ENCODE measurements at regions not wholly inside any gene's neighbourhood (a gene's known extent, or its start where the extent isn't known, plus 50 kb on each side); places are given as distances from the start of the nearest gene placed in this dataset.
"Not testable (repeated sequence)": the region's sequence is repeated elsewhere in the genome, so short reads cannot be mapped to it uniquely, and the experiment has no call there.

DNA sequence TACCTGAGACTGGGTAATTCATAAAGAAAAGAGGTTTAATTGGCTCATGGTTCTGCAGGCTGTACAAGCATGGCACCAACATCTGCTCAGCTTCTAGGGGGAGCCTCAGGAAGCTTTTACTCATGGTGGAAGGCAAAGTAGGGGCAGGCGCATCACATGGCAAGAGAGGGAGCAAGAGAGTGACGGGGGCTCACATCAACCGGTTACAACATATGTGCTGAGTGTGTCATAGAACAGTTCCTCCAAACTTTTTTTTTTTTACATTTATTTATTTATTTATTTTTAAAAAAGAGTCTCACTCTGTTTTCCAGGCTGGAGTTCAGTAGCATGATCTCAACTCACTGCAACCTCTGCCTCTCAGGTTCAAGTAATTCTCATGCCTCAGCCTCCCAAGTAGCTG lies 143.8 kb downstream of the SMIM20 start:
- TF ChIP-seq, protein P1, sequence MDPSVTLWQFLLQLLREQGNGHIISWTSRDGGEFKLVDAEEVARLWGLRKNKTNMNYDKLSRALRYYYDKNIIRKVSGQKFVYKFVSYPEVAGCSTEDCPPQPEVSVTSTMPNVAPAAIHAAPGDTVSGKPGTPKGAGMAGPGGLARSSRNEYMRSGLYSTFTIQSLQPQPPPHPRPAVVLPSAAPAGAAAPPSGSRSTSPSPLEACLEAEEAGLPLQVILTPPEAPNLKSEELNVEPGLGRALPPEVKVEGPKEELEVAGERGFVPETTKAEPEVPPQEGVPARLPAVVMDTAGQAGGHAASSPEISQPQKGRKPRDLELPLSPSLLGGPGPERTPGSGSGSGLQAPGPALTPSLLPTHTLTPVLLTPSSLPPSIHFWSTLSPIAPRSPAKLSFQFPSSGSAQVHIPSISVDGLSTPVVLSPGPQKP (IDR thresholded peaks at IDR 0.05; ENCODE audit: low read depth, low read length) = not testable (repeated sequence)
- TF ChIP-seq CBX8 (IDR thresholded peaks at IDR 0.05); ZFP36 (IDR thresholded peaks at IDR 0.05; ENCODE audit: borderline replicate concordance, partially characterized antibody); CHD2 (IDR thresholded peaks at IDR 0.05; ENCODE audit: low read length, partially characterized antibody); RARB (CRISPR knock-in tag; IDR thresholded peaks at IDR 0.05); RFX5 (IDR thresholded peaks at IDR 0.05): not testable (repeated sequence)
- TF ChIP-seq, protein P2, sequence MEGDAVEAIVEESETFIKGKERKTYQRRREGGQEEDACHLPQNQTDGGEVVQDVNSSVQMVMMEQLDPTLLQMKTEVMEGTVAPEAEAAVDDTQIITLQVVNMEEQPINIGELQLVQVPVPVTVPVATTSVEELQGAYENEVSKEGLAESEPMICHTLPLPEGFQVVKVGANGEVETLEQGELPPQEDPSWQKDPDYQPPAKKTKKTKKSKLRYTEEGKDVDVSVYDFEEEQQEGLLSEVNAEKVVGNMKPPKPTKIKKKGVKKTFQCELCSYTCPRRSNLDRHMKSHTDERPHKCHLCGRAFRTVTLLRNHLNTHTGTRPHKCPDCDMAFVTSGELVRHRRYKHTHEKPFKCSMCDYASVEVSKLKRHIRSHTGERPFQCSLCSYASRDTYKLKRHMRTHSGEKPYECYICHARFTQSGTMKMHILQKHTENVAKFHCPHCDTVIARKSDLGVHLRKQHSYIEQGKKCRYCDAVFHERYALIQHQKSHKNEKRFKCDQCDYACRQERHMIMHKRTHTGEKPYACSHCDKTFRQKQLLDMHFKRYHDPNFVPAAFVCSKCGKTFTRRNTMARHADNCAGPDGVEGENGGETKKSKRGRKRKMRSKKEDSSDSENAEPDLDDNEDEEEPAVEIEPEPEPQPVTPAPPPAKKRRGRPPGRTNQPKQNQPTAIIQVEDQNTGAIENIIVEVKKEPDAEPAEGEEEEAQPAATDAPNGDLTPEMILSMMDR (IDR thresholded peaks at IDR 0.05) = not testable (repeated sequence)
